Caco-2 (cell line): ENCODE measurements at regions not wholly inside any gene's neighbourhood (a gene's known extent, or its start where the extent isn't known, plus 50 kb on each side); places are given as distances from the start of the nearest gene placed in this dataset.

Source experiments
- BruUV-seq: library from RNA; stranded (reverse); fragments of 400-500 nt; replicated peaks from 2 replicates; lab custom pipeline; 2021; lab: Mats Ljungman, UMichigan
- CTCF ChIA-PET: fragments of 300-600 bp; sonication (Branson Sonifier 250); formaldehyde crosslinking; loops from one replicate; lab custom pipeline; 2022; ENCODE audit warnings: antibody characterized with exemption; lab: Charles Lee
- POLR2A ChIA-PET: fragments of 300-600 bp; sonication (Branson Sonifier 250); formaldehyde crosslinking; loops from one replicate; lab custom pipeline; 2022; ENCODE audit warnings: antibody characterized with exemption; lab: Charles Lee
- DNase-seq, 2 experiments: peaks; one replicate each; pipeline versions ENCODE4 v3.0.0 to v3.0.0-alpha.2; 2020 to 2022
- H3K27me3 ChIP-seq: replicated peaks from 2 replicates; pipeline ENCODE4 v1.6.0; 2011; ENCODE audit warnings: low read length; ENCODE audit not compliant: control insufficient read depth, insufficient read depth
- H3K36me3 ChIP-seq: 2 replicates; pipeline ENCODE4 v1.5.1; 2011; ENCODE audit warnings: low read length; ENCODE audit not compliant: control insufficient read depth, insufficient read depth
- H3K4me1 ChIP-seq: fragments of 250-450 bp; sonication (Bioruptor Pico); 2 replicates; pipeline ENCODE4 v1.5.1; 2020; ENCODE audit warnings: mild to moderate bottlenecking
- H3K4me3 ChIP-seq: 2 replicates; pipeline ENCODE4 v1.5.1; 2011; ENCODE audit warnings: low read depth, mild to moderate bottlenecking, control low read depth, low read length
- H3K9me3 ChIP-seq: fragments of 250-450 bp; sonication (Bioruptor Pico); 2 replicates; pipeline ENCODE4 v1.5.1; 2020; ENCODE audit warnings: mild to moderate bottlenecking, moderate library complexity
- H3K27ac Mint-ChIP-seq: one replicate; pipeline ENCODE4 v1.8.0; 2022; ENCODE audit warnings: mixed read lengths; ENCODE audit not compliant: unreplicated experiment
- H3K27me3 Mint-ChIP-seq: one replicate; pipeline ENCODE4 v1.8.0; 2022; ENCODE audit warnings: mixed read lengths; ENCODE audit not compliant: insufficient read depth, unreplicated experiment
- H3K36me3 Mint-ChIP-seq: one replicate; pipeline ENCODE4 v1.8.0; 2022; ENCODE audit warnings: mild to moderate bottlenecking, mixed read lengths; ENCODE audit not compliant: insufficient read depth, unreplicated experiment
- H3K4me1 Mint-ChIP-seq: one replicate; pipeline ENCODE4 v1.8.0; 2022; ENCODE audit warnings: low read depth, mixed read lengths; ENCODE audit not compliant: unreplicated experiment
- H3K4me3 Mint-ChIP-seq: one replicate; pipeline ENCODE4 v1.8.0; 2022; ENCODE audit warnings: mild to moderate bottlenecking, moderate library complexity, mixed read lengths; ENCODE audit not compliant: unreplicated experiment
- H3K9me3 Mint-ChIP-seq: one replicate; pipeline ENCODE4 v1.8.0; 2022; ENCODE audit warnings: mixed read lengths; ENCODE audit not compliant: unreplicated experiment
- intact Hi-C: fragments of 100-400 bp; cut with micrococcal nuclease; formaldehyde crosslinking; loops from one replicate; pipeline ENCODE4 v1.10.0; 2022; ENCODE audit not compliant: unreplicated experiment
- TF ChIP-seq, protein P1 (sequence below), 2 experiments: fragments of 200-600 bp in 1 of 2; IDR thresholded peaks; 1 replicate in 1 of 2; 2 replicates in 1 of 2; pipeline versions ENCODE4 v1.5.1 to v1.8.0; 2011 to 2022; ENCODE audit warnings: antibody characterized with exemption in 1 of 2, control low read depth in 1 of 2, inconsistent platforms in 1 of 2, low read depth in 1 of 2, low read length in 1 of 2, mild to moderate bottlenecking in 1 of 2, moderate library complexity in 1 of 2; ENCODE audit not compliant: insufficient read depth in 1 of 2, severe bottlenecking in 1 of 2, unreplicated experiment in 1 of 2

DNA sequence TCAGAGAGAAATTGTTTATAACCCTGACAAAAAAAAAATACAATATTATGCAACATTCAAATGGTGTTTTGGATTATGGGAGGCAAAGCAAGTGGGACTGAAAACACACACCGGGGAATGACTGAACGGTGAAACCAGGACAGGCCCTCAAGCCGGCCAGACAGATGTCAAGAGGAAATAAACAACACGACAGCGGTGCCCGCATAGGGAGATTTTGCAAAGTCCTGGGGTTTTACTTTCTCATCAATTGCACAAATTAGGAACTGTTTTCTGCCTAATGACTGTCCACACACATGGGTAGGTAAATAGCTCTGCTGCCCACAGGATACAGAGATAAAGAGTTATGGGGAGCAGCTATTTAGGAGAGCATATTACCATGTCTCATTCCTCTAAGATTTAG lies 134.5 kb downstream of the IRS2 start:
- Mint-ChIP-seq H3K4me1 (no peaks in the 10 kb centered on the region), H3K9me3 (no peaks in the 10 kb centered on the region), H3K4me3 (no peak overlapping the region), H3K36me3 (no peaks in the 10 kb centered on the region), H3K27ac (no peak overlapping the region), H3K27me3 (peaks cover 7% of the 10 kb centered on the region)
- DNase-seq, result no peak
- no peaks in the 10 kb centered on the region for H3K4me1 ChIP-seq
- ChIA-PET CTCF (no interaction called here), POLR2A (no interaction called here)
- H3K9me3 ChIP-seq, result no peaks in the 10 kb centered on the region
- intact Hi-C loops, result no loop called here
- H3K27me3 ChIP-seq, result no peaks in the 10 kb centered on the region
- H3K36me3 ChIP-seq, result no peaks in the 10 kb centered on the region
- no peak overlapping the region for H3K4me3 ChIP-seq
- TF ChIP-seq, protein P1, sequence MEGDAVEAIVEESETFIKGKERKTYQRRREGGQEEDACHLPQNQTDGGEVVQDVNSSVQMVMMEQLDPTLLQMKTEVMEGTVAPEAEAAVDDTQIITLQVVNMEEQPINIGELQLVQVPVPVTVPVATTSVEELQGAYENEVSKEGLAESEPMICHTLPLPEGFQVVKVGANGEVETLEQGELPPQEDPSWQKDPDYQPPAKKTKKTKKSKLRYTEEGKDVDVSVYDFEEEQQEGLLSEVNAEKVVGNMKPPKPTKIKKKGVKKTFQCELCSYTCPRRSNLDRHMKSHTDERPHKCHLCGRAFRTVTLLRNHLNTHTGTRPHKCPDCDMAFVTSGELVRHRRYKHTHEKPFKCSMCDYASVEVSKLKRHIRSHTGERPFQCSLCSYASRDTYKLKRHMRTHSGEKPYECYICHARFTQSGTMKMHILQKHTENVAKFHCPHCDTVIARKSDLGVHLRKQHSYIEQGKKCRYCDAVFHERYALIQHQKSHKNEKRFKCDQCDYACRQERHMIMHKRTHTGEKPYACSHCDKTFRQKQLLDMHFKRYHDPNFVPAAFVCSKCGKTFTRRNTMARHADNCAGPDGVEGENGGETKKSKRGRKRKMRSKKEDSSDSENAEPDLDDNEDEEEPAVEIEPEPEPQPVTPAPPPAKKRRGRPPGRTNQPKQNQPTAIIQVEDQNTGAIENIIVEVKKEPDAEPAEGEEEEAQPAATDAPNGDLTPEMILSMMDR (IDR thresholded peaks at IDR 0.05; ENCODE audit: insufficient read depth in 1 of 2, low read depth in 1 of 2, low read length in 1 of 2, severe bottlenecking in 1 of 2, unreplicated experiment in 1 of 2), result no peak
- BruUV-seq, result no TSS peak

DNA sequence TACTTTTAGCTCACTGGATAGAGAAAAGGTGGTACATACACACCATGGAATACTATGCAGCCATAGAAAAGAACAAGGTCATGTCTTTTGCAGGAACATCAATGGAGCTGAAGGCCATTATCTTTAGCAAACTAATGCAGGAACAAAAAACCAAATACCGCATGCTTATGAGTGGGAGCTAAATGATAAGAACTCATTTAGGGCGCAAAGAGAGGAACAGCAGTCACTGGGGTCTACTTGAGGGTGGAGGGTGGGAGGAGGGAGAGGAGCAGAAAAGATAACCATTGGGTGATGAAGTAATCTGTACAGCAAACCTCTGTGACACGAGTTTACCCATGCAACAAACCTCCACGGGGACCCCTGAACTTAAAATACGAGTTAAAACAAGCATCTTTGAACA lies 135.1 kb downstream of the IRS2 start:
- BruUV-seq, result no TSS peak
- ChIA-PET CTCF (no interaction called here), POLR2A (no interaction called here)
- Mint-ChIP-seq H3K36me3 (no peaks in the 10 kb centered on the region), H3K4me3 (no peak overlapping the region), H3K4me1 (no peaks in the 10 kb centered on the region), H3K27me3 (peaks cover 7% of the 10 kb centered on the region), H3K27ac (no peak overlapping the region), H3K9me3 (no peaks in the 10 kb centered on the region)
- intact Hi-C loops, result no loop called here
- no peaks in the 10 kb centered on the region for H3K4me1 ChIP-seq
- TF ChIP-seq, protein P1 (IDR thresholded peaks at IDR 0.05; ENCODE audit: insufficient read depth in 1 of 2, low read depth in 1 of 2, low read length in 1 of 2, severe bottlenecking in 1 of 2, unreplicated experiment in 1 of 2), result no peak
- H3K36me3 ChIP-seq, result no peaks in the 10 kb centered on the region
- H3K9me3 ChIP-seq, result no peaks in the 10 kb centered on the region
- H3K27me3 ChIP-seq, result no peaks in the 10 kb centered on the region
- no peak overlapping the region for H3K4me3 ChIP-seq
- DNase-seq, result no peak

DNA sequence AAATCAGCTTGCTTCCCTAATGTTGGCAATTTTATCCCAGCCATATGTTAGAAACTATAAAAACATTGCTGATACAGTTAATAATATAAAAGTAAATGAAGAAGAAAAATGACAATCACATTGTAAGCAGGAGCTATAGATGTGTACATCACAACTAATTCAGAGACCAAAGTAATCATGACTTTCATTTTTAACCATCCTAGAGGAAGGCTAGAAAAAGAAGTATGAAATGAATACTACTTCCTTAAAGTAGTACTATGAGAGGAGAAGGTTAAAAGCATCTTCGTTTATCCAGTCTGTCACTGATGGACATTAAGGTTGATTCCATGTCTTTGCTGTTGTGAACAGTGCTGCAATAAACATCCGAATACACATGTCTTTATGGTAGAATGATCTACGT lies 135.5 kb downstream of the IRS2 start:
- Histone ChIP-seq H3K27me3 (no peaks in the 10 kb centered on the region), H3K4me3 (no peak overlapping the region), H3K4me1 (no peaks in the 10 kb centered on the region), H3K9me3 (no peaks in the 10 kb centered on the region), H3K36me3 (no peaks in the 10 kb centered on the region)
- peaks cover 7% of the 10 kb centered on the region for H3K27me3 Mint-ChIP-seq
- H3K36me3 Mint-ChIP-seq, result no peaks in the 10 kb centered on the region
- ChIA-PET CTCF (no interaction called here), POLR2A (no interaction called here)
- no peak for DNase-seq
- H3K4me3 Mint-ChIP-seq, result no peak overlapping the region
- no peaks in the 10 kb centered on the region for H3K9me3 Mint-ChIP-seq
- intact Hi-C loops, result no loop called here
- no TSS peak for BruUV-seq
- H3K27ac Mint-ChIP-seq, result no peak overlapping the region
- H3K4me1 Mint-ChIP-seq, result no peaks in the 10 kb centered on the region
- TF ChIP-seq, protein P1 (IDR thresholded peaks at IDR 0.05; ENCODE audit: insufficient read depth in 1 of 2, low read depth in 1 of 2, low read length in 1 of 2, severe bottlenecking in 1 of 2, unreplicated experiment in 1 of 2), result no peak
